Loucy (cell line): ENCODE measurements at regions not wholly inside any gene's neighbourhood (a gene's known extent, or its start where the extent isn't known, plus 50 kb on each side); places are given as distances from the start of the nearest gene placed in this dataset.

ENCODE experiments used
- EZH2phosphoT487 ChIP-seq: fragments of 200-600 bp; IDR thresholded peaks from 2 replicates; pipeline ENCODE4 v1.6.1; 2018; ENCODE audit warnings: antibody characterized with exemption, mild to moderate bottlenecking, moderate library complexity, borderline replicate concordance
- TF ChIP-seq, protein P1 (sequence below): fragments of 200-600 bp; sonication (generic); conservative IDR thresholded peaks from 2 replicates; pipeline ENCODE4 v1.5.1; 2014; ENCODE audit warnings: mild to moderate bottlenecking, antibody characterized with exemption, low read length

DNA sequence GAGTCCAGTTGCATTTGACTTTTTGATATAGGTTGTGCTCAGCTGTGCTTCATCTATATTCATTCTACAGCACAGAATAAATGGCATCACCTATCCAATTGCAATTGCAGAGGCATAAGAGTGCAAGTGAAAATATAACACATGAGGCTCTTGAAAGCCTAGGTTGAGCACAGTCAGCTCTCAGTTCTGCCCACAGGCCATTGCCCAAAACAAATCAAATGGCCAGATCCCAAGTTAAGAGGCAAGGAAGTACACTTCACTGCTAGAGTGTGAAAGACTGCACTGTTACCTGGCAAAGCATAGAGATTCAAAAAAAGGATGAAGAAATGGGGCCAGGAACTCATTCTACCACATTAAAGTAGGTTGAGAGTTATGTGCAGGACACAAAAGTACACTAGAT lies 305.5 kb upstream of the SEMA6A start:
- TF ChIP-seq, protein P1, sequence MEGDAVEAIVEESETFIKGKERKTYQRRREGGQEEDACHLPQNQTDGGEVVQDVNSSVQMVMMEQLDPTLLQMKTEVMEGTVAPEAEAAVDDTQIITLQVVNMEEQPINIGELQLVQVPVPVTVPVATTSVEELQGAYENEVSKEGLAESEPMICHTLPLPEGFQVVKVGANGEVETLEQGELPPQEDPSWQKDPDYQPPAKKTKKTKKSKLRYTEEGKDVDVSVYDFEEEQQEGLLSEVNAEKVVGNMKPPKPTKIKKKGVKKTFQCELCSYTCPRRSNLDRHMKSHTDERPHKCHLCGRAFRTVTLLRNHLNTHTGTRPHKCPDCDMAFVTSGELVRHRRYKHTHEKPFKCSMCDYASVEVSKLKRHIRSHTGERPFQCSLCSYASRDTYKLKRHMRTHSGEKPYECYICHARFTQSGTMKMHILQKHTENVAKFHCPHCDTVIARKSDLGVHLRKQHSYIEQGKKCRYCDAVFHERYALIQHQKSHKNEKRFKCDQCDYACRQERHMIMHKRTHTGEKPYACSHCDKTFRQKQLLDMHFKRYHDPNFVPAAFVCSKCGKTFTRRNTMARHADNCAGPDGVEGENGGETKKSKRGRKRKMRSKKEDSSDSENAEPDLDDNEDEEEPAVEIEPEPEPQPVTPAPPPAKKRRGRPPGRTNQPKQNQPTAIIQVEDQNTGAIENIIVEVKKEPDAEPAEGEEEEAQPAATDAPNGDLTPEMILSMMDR, result no peak
- TF ChIP-seq EZH2phosphoT487, result no peak
